ENCODE measurements at regions not wholly inside any gene's neighbourhood (a gene's known extent, or its start where the extent isn't known, plus 50 kb on each side); places are given as distances from the start of the nearest gene placed in this dataset.

DNA sequence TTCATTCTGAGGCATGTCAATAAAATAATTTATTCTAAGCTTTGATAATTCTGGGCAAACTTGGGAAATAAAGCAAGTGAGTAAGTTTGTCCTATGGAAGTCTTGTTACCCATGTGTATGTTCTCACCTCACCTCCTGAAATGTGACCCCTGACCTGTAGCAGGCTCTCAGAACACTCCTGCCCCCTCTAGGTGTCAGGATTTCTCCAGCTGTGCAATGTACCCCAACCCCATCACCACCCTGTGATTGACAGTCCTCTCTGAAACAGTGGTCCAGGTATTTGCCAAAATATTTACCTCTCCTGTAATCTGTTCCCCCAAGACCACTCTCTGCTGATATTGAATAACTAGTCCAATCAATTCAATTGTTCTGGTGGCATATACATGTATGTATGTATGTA, 122.6 kb upstream of the PTER start:
- TF ChIP-seq, protein P1, sequence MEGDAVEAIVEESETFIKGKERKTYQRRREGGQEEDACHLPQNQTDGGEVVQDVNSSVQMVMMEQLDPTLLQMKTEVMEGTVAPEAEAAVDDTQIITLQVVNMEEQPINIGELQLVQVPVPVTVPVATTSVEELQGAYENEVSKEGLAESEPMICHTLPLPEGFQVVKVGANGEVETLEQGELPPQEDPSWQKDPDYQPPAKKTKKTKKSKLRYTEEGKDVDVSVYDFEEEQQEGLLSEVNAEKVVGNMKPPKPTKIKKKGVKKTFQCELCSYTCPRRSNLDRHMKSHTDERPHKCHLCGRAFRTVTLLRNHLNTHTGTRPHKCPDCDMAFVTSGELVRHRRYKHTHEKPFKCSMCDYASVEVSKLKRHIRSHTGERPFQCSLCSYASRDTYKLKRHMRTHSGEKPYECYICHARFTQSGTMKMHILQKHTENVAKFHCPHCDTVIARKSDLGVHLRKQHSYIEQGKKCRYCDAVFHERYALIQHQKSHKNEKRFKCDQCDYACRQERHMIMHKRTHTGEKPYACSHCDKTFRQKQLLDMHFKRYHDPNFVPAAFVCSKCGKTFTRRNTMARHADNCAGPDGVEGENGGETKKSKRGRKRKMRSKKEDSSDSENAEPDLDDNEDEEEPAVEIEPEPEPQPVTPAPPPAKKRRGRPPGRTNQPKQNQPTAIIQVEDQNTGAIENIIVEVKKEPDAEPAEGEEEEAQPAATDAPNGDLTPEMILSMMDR (IDR thresholded peaks at IDR 0.05): no peak
- TF ChIP-seq POLR2A (IDR thresholded peaks at IDR 0.05): no peak
